GM19468 (cell line): ENCODE measurements at regions not wholly inside any gene's neighbourhood (a gene's known extent, or its start where the extent isn't known, plus 50 kb on each side); places are given as distances from the start of the nearest gene placed in this dataset.
"Not testable (repeated sequence)": the region's sequence is repeated elsewhere in the genome, so short reads cannot be mapped to it uniquely, and the experiment has no call there.

Experiments used
- ATAC-seq: cut with Tn5 transposase; IDR thresholded peaks from one replicate; pipeline ENCODE4 v1.9.1; 2021; ENCODE audit warnings: mild to moderate bottlenecking, moderate library complexity, moderate number of reproducible peaks; ENCODE audit not compliant: unreplicated experiment; ENCODE audit errors: extremely low read depth

DNA sequence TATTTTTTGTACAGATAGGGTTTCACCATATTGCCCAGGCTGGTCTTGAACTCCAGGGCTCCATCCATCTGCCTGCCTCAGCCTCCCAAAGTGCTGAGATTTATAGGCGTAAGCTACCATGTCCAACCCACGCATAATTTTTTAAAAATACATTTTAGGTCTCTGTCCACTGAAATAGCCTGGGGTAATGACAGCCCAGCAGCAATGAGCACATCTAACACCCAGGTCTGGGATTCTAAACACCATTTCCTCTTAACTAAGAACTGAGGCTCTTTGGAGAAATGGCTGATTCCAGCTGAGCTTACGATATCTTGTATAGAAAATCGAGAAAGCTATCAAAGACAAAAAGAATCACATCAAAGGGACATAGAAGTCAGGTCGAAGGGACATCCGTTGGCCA is 245.3 kb downstream of the PARN start:
- no peak for ATAC-seq

DNA sequence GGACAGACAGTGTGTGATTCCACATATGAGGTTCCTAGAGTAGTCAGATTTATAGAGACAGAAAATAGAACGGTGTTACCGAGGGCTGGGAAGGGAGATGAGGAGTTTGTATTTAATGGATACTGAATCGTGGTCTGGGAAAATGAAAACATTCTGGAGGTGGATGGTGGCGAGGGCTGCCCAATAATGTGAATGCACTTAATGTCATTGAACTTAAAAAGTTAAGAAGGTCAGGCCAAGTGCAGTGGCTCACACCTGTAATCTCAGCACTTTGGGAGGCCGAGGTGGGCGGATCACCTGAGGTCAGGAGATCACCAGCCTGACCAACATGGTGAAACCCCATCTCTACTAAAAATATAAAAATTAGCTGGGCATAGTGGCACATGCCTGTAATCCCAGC is 246.2 kb downstream of the PARN start:
- not testable (repeated sequence) for ATAC-seq

GRCh38 chr16:14378689-14379467 is 251.2 kb downstream of the PARN start:
- ATAC-seq: no peak

DNA sequence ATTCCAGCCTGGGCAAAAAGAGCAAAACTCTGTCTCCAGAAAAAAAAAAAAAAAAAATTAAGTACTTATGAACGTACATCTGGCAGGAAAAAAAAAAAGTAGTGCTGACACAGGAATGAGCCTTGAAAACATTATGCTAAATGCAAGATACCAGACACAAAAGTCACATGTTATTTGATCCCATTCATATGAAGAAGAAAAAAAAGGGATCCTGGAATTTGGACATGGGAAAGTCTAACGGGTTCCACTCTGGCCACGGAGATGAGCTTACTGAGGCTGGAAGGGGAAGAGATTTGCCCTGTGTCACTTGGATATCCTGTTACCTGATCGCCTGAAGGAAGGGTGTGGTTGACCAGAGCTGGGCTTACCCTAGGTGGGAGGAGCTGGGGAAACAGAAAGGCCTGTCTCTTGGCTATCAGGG is 251.9 kb downstream of the PARN start:
- no peak for ATAC-seq

DNA sequence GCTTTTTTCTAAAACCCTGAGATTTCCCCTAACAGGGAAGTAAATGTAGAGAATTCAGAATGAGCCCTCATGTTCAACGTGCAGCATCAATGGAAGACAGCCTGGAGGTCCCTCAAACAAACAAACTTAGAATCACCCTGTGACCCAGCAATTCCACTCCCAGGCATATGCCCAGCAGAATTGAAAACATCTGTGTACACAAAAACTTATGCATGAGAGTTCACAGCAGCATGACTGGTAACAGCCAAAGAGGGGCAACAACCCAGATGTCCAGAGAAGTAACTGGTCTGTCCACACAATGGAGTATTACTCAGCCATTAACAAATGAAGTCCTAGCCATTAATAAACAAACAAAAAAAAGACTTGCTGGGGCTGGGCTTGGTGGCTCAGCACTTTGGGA is 252.7 kb downstream of the PARN start:
- ATAC-seq: no peak

DNA sequence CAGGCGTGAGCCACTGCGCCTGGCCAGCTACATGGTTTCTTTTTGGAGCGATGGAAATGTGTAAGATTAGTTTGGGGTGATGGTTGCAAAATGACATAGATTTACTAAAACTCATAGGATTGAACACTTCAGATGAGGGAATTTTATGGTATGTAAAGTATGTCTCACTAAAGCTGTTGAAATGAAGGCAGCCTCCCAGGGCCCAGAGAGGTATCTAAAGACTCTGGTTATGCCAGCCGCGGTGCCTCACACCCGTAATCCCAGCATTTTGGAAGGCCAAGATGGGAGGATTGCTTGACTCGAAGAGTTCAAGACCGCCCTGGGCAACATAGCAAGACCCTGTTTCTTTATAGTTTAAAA is 254.9 kb downstream of the PARN start:
- no peak for ATAC-seq

GRCh38 chr16:14374451-14375131 is 255.5 kb downstream of the PARN start:
- ATAC-seq: no peak

DNA sequence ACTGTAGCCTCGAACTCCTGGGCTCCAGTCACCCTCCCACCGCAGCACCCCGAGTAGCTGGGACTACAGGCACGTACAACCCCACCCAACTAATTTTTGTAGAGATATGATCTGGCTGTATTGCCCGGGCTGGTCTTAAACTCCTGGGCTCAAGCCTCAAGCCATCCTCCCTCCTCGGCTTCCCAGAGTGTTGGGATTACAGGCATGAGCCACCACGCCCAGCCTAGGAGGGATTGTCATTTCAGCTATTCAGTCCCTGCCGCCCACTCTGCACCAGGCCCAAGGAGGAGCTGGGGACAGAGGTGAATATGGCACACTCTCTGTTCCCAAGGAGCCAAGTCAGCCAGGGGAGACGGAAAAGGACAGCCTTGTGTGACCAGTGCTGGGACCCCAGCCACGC is 256.2 kb downstream of the PARN start:
- ATAC-seq: no peak

DNA sequence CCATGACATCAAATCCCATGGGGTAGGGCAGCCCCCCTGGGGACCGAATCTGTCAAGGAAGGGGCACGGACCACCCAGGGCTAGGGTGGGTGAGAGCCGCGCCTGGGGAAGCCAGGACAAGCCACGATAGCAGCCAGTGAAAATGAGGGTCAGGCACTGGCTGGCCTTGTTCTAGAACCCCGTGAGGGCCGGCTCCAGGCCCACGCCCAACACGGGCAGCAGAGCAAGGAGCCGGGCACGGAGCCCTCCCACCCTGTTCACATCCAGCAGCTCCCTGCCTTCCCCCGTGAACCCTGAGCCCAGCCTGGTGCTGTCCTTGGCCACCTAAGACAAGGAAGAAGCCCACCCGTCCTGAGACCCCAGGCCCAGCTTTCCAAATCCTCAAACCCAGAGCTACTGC is 256.7 kb downstream of the PARN start:
- no peak for ATAC-seq

- no peak for ATAC-seq
Measured at GRCh38 chr16:14372471-14372870, 257.6 kb downstream of the PARN start.

GRCh38 chr16:14371778-14372431 is 258.2 kb downstream of the PARN start:
- no peak for ATAC-seq

DNA sequence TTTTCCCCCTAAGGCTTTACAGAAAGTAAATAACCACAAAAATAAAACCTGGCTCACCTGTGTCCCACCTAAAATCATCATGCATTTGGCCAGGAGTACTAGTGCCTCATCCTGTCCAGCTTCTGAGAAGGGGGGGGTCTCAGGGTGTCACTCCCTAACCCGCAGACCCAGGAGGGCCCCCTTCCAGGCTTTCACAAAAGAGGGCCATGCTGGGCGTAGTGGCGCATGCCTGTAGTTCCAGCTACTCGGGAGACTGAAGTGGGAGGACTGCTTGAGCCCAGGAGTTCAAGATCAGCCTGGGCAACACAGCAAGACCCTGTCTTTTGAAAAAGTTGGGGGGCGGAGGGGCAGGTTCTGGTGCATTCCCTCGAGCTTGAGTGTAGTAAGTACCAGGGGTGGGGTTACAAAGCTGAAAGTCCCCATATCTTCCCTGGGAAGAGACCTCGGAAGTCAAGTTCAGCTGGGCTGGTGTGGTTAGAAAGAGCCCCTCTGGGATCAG is 259.3 kb downstream of the PARN start:
- ATAC-seq: no peak

- ATAC-seq: no peak
Measured at GRCh38 chr16:14369734-14370598, 260.1 kb downstream of the PARN start.

- no peak for ATAC-seq
Measured at GRCh38 chr16:14368399-14368798, 261.7 kb downstream of the PARN start.

DNA sequence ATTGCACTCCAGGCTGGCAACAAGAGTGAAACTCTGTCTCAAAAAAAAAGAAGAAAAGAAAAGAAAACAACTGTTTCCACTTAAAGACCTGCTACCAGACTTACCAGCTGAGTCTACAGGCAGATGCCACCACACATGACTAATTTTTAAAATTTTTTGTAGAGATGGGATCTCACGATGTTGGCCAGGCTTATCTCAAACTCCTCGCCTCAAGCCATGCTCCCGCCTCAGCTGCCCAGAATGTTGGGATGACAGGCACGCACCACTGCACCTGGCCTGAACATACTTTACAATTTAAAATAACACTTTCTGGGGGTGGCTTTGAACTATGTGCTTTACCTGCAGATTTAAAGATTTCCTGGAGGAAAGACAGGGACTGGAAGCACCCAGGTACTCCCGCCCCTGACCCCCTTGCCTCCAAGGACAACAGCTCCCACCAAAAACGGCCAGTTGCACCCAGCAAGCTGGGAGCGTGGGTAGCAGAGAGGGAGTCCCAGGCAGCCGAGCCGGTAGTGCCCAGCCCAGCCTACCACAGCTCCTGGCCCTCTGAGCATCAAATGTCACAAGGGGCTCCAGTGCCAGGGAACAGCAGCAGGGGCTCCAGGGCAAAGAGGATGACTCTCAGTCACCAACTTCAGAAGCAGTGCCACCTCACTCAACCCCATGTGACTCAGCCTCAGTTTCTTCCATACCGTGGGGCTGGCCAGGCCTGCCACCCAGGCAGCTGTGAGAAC is 262.9 kb downstream of the PARN start:
- ATAC-seq: no peak

DNA sequence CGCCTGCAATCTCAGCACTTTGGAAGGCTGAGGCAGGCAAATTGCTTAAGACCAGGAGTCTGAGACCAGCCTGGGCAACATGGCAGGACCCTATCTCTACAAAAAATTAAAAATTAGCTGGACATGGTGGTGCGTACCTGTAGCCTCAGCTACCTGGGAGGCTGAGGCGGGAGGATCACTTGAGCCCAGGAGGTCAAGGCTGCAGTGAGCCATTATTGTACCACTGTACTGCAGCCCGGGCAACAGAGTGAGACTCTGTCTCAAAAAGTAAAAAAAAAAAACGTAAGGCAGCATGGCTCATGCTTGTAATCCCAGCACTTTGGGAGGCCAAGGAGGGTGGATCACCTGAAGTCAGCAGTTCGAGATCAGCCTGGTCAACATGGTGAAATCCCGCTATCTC is 263.6 kb downstream of the PARN start:
- ATAC-seq: no peak

GRCh38 chr16:14365200-14365851 is 264.7 kb downstream of the PARN start:
- ATAC-seq: no peak

- ATAC-seq: no peak
Measured at GRCh38 chr16:14364386-14365199, 265.5 kb downstream of the PARN start.

DNA sequence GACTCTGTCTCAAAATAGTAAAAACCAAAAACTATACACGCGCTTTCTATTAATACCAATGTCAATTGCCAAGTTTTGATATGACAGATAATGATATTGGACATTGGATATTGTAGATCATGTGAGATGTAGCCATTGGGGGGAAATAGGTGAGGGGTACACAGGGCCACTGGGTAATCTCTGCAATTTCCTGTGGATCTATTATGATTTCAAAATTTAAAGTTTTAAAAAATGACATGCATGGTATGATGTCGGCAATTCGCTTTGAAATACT is 266.0 kb downstream of the PARN start:
- no peak for ATAC-seq
